ENCODE measurements at regions not wholly inside any gene's neighbourhood (a gene's known extent, or its start where the extent isn't known, plus 50 kb on each side); places are given as distances from the start of the nearest gene placed in this dataset.
"Not testable (repeated sequence)": the region's sequence is repeated elsewhere in the genome, so short reads cannot be mapped to it uniquely, and the experiment has no call there.

- POLR2A ChIA-PET, result no interaction called here
- CTCF ChIA-PET, result interaction anchor here (1.5 kb wide), 1 partner anchor 8 kb away, joined by 4 read pairs; no protein-coding TSS in a partner anchor
- H3K4me3 Mint-ChIP-seq, result no peak overlapping the region
Measured at GRCh38 chr5:36496471-36496870, 109.9 kb upstream of the SLC1A3 start.

GRCh38 chr5:36502608-36503007 is 103.8 kb upstream of the SLC1A3 start:
- Histone ChIP-seq H3K9me3 (ENCODE audit: low read length) (no peaks in the 10 kb centered on the region), H3K27me3 (ENCODE audit: insufficient read depth, low read length, poor library complexity, severe bottlenecking) (no peaks in the 10 kb centered on the region), H3K27ac (ENCODE audit: low read depth, low read length) (no peak overlapping the region), H3K4me1 (ENCODE audit: insufficient read depth, low read length) (no peaks in the 10 kb centered on the region), H3K4me3 (ENCODE audit: low read length) (no peak overlapping the region), H3K36me3 (ENCODE audit: insufficient read depth, low read length) (no peaks in the 10 kb centered on the region)
- DNase-seq, result no peak
- POLR2A ChIA-PET, result no interaction called here
- CTCF ChIA-PET, result no interaction called here
- no peak overlapping the region for H3K4me3 Mint-ChIP-seq
- H3K36me3 Mint-ChIP-seq, result no peaks in the 10 kb centered on the region
- no peaks in the 10 kb centered on the region for H3K9me3 Mint-ChIP-seq
- H3K27ac Mint-ChIP-seq, result no peak overlapping the region
- peaks cover 7 to 13% of the 10 kb centered on the region in 2 donors for H3K27me3 Mint-ChIP-seq
- H3K4me1 Mint-ChIP-seq, result no peaks in the 10 kb centered on the region

More at GRCh38 chr5:36496471-36496870, 109.9 kb upstream of the SLC1A3 start:
- no peaks in the 10 kb centered on the region for H3K4me1 ChIP-seq (ENCODE audit: insufficient read depth, low read length)
- no peaks in the 10 kb centered on the region for H3K4me1 Mint-ChIP-seq
- no peak for DNase-seq
- H3K27ac Mint-ChIP-seq, result no peak overlapping the region
- H3K9me3 ChIP-seq (ENCODE audit: low read length), result no peaks in the 10 kb centered on the region
- no peaks in the 10 kb centered on the region for H3K36me3 ChIP-seq (ENCODE audit: insufficient read depth, low read length)
- H3K9me3 Mint-ChIP-seq, result no peaks in the 10 kb centered on the region
- H3K36me3 Mint-ChIP-seq, result no peaks in the 10 kb centered on the region
- no peak overlapping the region for H3K27ac ChIP-seq (ENCODE audit: low read depth, low read length)
- no peak overlapping the region for H3K4me3 ChIP-seq (ENCODE audit: low read length)
- peaks cover 3 to 28% of the 10 kb centered on the region in 2 donors for H3K27me3 Mint-ChIP-seq
- no peaks in the 10 kb centered on the region for H3K27me3 ChIP-seq (ENCODE audit: insufficient read depth, low read length, poor library complexity, severe bottlenecking)

GRCh38 chr5:36505021-36505420 is 101.4 kb upstream of the SLC1A3 start:
- no peaks in the 10 kb centered on the region for H3K9me3 Mint-ChIP-seq
- Histone ChIP-seq H3K36me3 (ENCODE audit: insufficient read depth, low read length) (no peaks in the 10 kb centered on the region), H3K27me3 (ENCODE audit: insufficient read depth, low read length, poor library complexity, severe bottlenecking) (no peaks in the 10 kb centered on the region), H3K9me3 (ENCODE audit: low read length) (no peaks in the 10 kb centered on the region), H3K4me3 (ENCODE audit: low read length) (no peak overlapping the region), H3K27ac (ENCODE audit: low read depth, low read length) (no peak overlapping the region), H3K4me1 (ENCODE audit: insufficient read depth, low read length) (no peaks in the 10 kb centered on the region)
- H3K27me3 Mint-ChIP-seq, result peaks cover 7 to 18% of the 10 kb centered on the region in 2 donors
- H3K4me1 Mint-ChIP-seq, result no peaks in the 10 kb centered on the region
- no peak overlapping the region for H3K27ac Mint-ChIP-seq
- no peak for DNase-seq
- CTCF ChIA-PET, result interaction anchor here (1.2 to 3.0 kb wide), 4 partner anchors 9 to 426 kb away, joined by 3 to 14 read pairs (median 6); partner anchors contain the start of gene NADK2
- POLR2A ChIA-PET, result no interaction called here
- H3K36me3 Mint-ChIP-seq, result no peaks in the 10 kb centered on the region
- no peak overlapping the region for H3K4me3 Mint-ChIP-seq

- Histone ChIP-seq H3K36me3 (ENCODE audit: insufficient read depth, low read length) (no peaks in the 10 kb centered on the region), H3K4me1 (ENCODE audit: insufficient read depth, low read length) (no peaks in the 10 kb centered on the region), H3K9me3 (ENCODE audit: low read length) (no peaks in the 10 kb centered on the region), H3K27me3 (ENCODE audit: insufficient read depth, low read length, poor library complexity, severe bottlenecking) (no peaks in the 10 kb centered on the region), H3K27ac (ENCODE audit: low read depth, low read length) (no peak overlapping the region), H3K4me3 (ENCODE audit: low read length) (no peak overlapping the region)
- Mint-ChIP-seq H3K4me1 (no peaks in the 10 kb centered on the region), H3K27ac (peak overlapping the region in 1 of 8 donors; percentile 11), H3K4me3 (no peak overlapping the region), H3K9me3 (peaks cover 0 to 2% (median 0%) of the 10 kb centered on the region in 5 donors), H3K36me3 (no peaks in the 10 kb centered on the region), H3K27me3 (peaks cover 7 to 18% of the 10 kb centered on the region in 2 donors)
- ChIA-PET POLR2A (no interaction called here), CTCF (interaction anchor here (0.8 to 1.6 kb wide), 2 partner anchors 265 to 428 kb away, joined by 4 to 7 read pairs; partner anchors contain the start of gene NADK2)
- DNase-seq, result peak; percentile 31 to 75 (median 40)
Measured at GRCh38 chr5:36507332-36507952, 99.0 kb upstream of the SLC1A3 start.

GRCh38 chr5:36508331-36508730 is 98.1 kb upstream of the SLC1A3 start:
- H3K27ac Mint-ChIP-seq; H3K4me3 Mint-ChIP-seq; H3K9me3 Mint-ChIP-seq; DNase-seq; H3K27me3 ChIP-seq (ENCODE audit: insufficient read depth, low read length, poor library complexity, severe bottlenecking); H3K4me1 ChIP-seq (ENCODE audit: insufficient read depth, low read length); H3K4me1 Mint-ChIP-seq; H3K27ac ChIP-seq (ENCODE audit: low read depth, low read length); H3K36me3 Mint-ChIP-seq; H3K36me3 ChIP-seq (ENCODE audit: insufficient read depth, low read length); H3K9me3 ChIP-seq (ENCODE audit: low read length); H3K4me3 ChIP-seq (ENCODE audit: low read length); POLR2A ChIA-PET: not testable (repeated sequence)
- H3K27me3 Mint-ChIP-seq, result peaks cover 4 to 18% of the 10 kb centered on the region in 2 donors
- CTCF ChIA-PET, result interaction anchor here (1.6 kb wide), 1 partner anchor 266 kb away, joined by 4 read pairs; the partner anchor contains the start of gene NADK2

GRCh38 chr5:36513647-36514046 is 92.8 kb upstream of the SLC1A3 start:
- H3K36me3 Mint-ChIP-seq; H3K4me3 ChIP-seq (ENCODE audit: low read length); H3K4me1 Mint-ChIP-seq; H3K4me1 ChIP-seq (ENCODE audit: insufficient read depth, low read length); H3K27ac ChIP-seq (ENCODE audit: low read depth, low read length); H3K27ac Mint-ChIP-seq; H3K4me3 Mint-ChIP-seq; DNase-seq; POLR2A ChIA-PET; CTCF ChIA-PET; H3K9me3 Mint-ChIP-seq; H3K36me3 ChIP-seq (ENCODE audit: insufficient read depth, low read length); H3K27me3 ChIP-seq (ENCODE audit: insufficient read depth, low read length, poor library complexity, severe bottlenecking); H3K9me3 ChIP-seq (ENCODE audit: low read length): not testable (repeated sequence)
- peaks cover 8 to 16% of the 10 kb centered on the region in 2 donors for H3K27me3 Mint-ChIP-seq

GRCh38 chr5:36519881-36520280 is 86.5 kb upstream of the SLC1A3 start:
- Mint-ChIP-seq H3K27me3 (peaks cover 0 to 9% of the 10 kb centered on the region in 2 donors), H3K9me3 (peaks cover 0 to 3% (median 0%) of the 10 kb centered on the region in 5 donors), H3K4me1 (no peaks in the 10 kb centered on the region), H3K36me3 (no peaks in the 10 kb centered on the region), H3K4me3 (no peak overlapping the region), H3K27ac (no peak overlapping the region)
- no peak for DNase-seq
- Histone ChIP-seq H3K9me3 (ENCODE audit: low read length) (no peaks in the 10 kb centered on the region), H3K4me3 (ENCODE audit: low read length) (no peak overlapping the region), H3K27me3 (ENCODE audit: insufficient read depth, low read length, poor library complexity, severe bottlenecking) (no peaks in the 10 kb centered on the region), H3K36me3 (ENCODE audit: insufficient read depth, low read length) (no peaks in the 10 kb centered on the region), H3K27ac (ENCODE audit: low read depth, low read length) (no peak overlapping the region), H3K4me1 (ENCODE audit: insufficient read depth, low read length) (no peaks in the 10 kb centered on the region)
- CTCF ChIA-PET, result no interaction called here
- POLR2A ChIA-PET, result no interaction called here

GRCh38 chr5:36521219-36521618 is 85.2 kb upstream of the SLC1A3 start:
- H3K27ac ChIP-seq (ENCODE audit: low read depth, low read length), result no peak overlapping the region
- no peaks in the 10 kb centered on the region for H3K36me3 ChIP-seq (ENCODE audit: insufficient read depth, low read length)
- CTCF ChIA-PET, result no interaction called here
- Mint-ChIP-seq H3K27ac (no peak overlapping the region), H3K27me3 (peaks cover 0 to 5% of the 10 kb centered on the region in 2 donors), H3K9me3 (peaks cover 0 to 3% (median 0%) of the 10 kb centered on the region in 5 donors), H3K36me3 (no peaks in the 10 kb centered on the region), H3K4me1 (no peaks in the 10 kb centered on the region), H3K4me3 (no peak overlapping the region)
- DNase-seq, result no peak
- no peaks in the 10 kb centered on the region for H3K4me1 ChIP-seq (ENCODE audit: insufficient read depth, low read length)
- no peaks in the 10 kb centered on the region for H3K27me3 ChIP-seq (ENCODE audit: insufficient read depth, low read length, poor library complexity, severe bottlenecking)
- H3K9me3 ChIP-seq (ENCODE audit: low read length), result no peaks in the 10 kb centered on the region
- no peak overlapping the region for H3K4me3 ChIP-seq (ENCODE audit: low read length)
- POLR2A ChIA-PET, result no interaction called here
